Caco-2 (cell line): ENCODE measurements at regions not wholly inside any gene's neighbourhood (a gene's known extent, or its start where the extent isn't known, plus 50 kb on each side); places are given as distances from the start of the nearest gene placed in this dataset.
"Not testable (repeated sequence)": the region's sequence is repeated elsewhere in the genome, so short reads cannot be mapped to it uniquely, and the experiment has no call there.

Experiments
- BruUV-seq: library from RNA; stranded (reverse); fragments of 400-500 nt; replicated peaks from 2 replicates; lab custom pipeline; 2021; lab: Mats Ljungman, UMichigan
- CTCF ChIA-PET: fragments of 300-600 bp; sonication (Branson Sonifier 250); formaldehyde crosslinking; loops from one replicate; lab custom pipeline; 2022; ENCODE audit warnings: antibody characterized with exemption; lab: Charles Lee
- POLR2A ChIA-PET: fragments of 300-600 bp; sonication (Branson Sonifier 250); formaldehyde crosslinking; loops from one replicate; lab custom pipeline; 2022; ENCODE audit warnings: antibody characterized with exemption; lab: Charles Lee
- DNase-seq, 2 experiments: peaks; one replicate each; pipeline versions ENCODE4 v3.0.0 to v3.0.0-alpha.2; 2020 to 2022
- H3K27me3 ChIP-seq: replicated peaks from 2 replicates; pipeline ENCODE4 v1.6.0; 2011; ENCODE audit warnings: low read length; ENCODE audit not compliant: control insufficient read depth, insufficient read depth
- H3K36me3 ChIP-seq: 2 replicates; pipeline ENCODE4 v1.5.1; 2011; ENCODE audit warnings: low read length; ENCODE audit not compliant: control insufficient read depth, insufficient read depth
- H3K4me1 ChIP-seq: fragments of 250-450 bp; sonication (Bioruptor Pico); 2 replicates; pipeline ENCODE4 v1.5.1; 2020; ENCODE audit warnings: mild to moderate bottlenecking
- H3K4me3 ChIP-seq: 2 replicates; pipeline ENCODE4 v1.5.1; 2011; ENCODE audit warnings: low read depth, mild to moderate bottlenecking, control low read depth, low read length
- H3K9me3 ChIP-seq: fragments of 250-450 bp; sonication (Bioruptor Pico); 2 replicates; pipeline ENCODE4 v1.5.1; 2020; ENCODE audit warnings: mild to moderate bottlenecking, moderate library complexity
- H3K27ac Mint-ChIP-seq: one replicate; pipeline ENCODE4 v1.8.0; 2022; ENCODE audit warnings: mixed read lengths; ENCODE audit not compliant: unreplicated experiment
- H3K27me3 Mint-ChIP-seq: one replicate; pipeline ENCODE4 v1.8.0; 2022; ENCODE audit warnings: mixed read lengths; ENCODE audit not compliant: insufficient read depth, unreplicated experiment
- H3K36me3 Mint-ChIP-seq: one replicate; pipeline ENCODE4 v1.8.0; 2022; ENCODE audit warnings: mild to moderate bottlenecking, mixed read lengths; ENCODE audit not compliant: insufficient read depth, unreplicated experiment
- H3K4me1 Mint-ChIP-seq: one replicate; pipeline ENCODE4 v1.8.0; 2022; ENCODE audit warnings: low read depth, mixed read lengths; ENCODE audit not compliant: unreplicated experiment
- H3K4me3 Mint-ChIP-seq: one replicate; pipeline ENCODE4 v1.8.0; 2022; ENCODE audit warnings: mild to moderate bottlenecking, moderate library complexity, mixed read lengths; ENCODE audit not compliant: unreplicated experiment
- H3K9me3 Mint-ChIP-seq: one replicate; pipeline ENCODE4 v1.8.0; 2022; ENCODE audit warnings: mixed read lengths; ENCODE audit not compliant: unreplicated experiment
- CTCF ChIP-seq, 2 experiments: fragments of 200-600 bp in 1 of 2; IDR thresholded peaks; 1 replicate in 1 of 2; 2 replicates in 1 of 2; pipeline versions ENCODE4 v1.5.1 to v1.8.0; 2011 to 2022; ENCODE audit warnings: antibody characterized with exemption in 1 of 2, control low read depth in 1 of 2, inconsistent platforms in 1 of 2, low read depth in 1 of 2, low read length in 1 of 2, mild to moderate bottlenecking in 1 of 2, moderate library complexity in 1 of 2; ENCODE audit not compliant: insufficient read depth in 1 of 2, severe bottlenecking in 1 of 2, unreplicated experiment in 1 of 2
- intact Hi-C: fragments of 100-400 bp; cut with micrococcal nuclease; formaldehyde crosslinking; loops from one replicate; pipeline ENCODE4 v1.10.0; 2022; ENCODE audit not compliant: unreplicated experiment

- no peaks in the 10 kb centered on the region for H3K4me1 ChIP-seq
- H3K27ac Mint-ChIP-seq = no peak overlapping the region
- no peaks in the 10 kb centered on the region for H3K27me3 ChIP-seq
- H3K27me3 Mint-ChIP-seq = peaks cover 2% of the 10 kb centered on the region
- intact Hi-C loops = no loop called here
- no peaks in the 10 kb centered on the region for H3K9me3 Mint-ChIP-seq
- no peak for TF ChIP-seq CTCF (IDR thresholded peaks at IDR 0.05; ENCODE audit: insufficient read depth in 1 of 2, low read depth in 1 of 2, low read length in 1 of 2, severe bottlenecking in 1 of 2, unreplicated experiment in 1 of 2)
- H3K4me3 Mint-ChIP-seq = no peak overlapping the region
- H3K36me3 Mint-ChIP-seq = no peaks in the 10 kb centered on the region
- no peak for DNase-seq
- CTCF ChIA-PET = no interaction called here
- no peak overlapping the region for H3K4me3 ChIP-seq
- POLR2A ChIA-PET = no interaction called here
- no peaks in the 10 kb centered on the region for H3K36me3 ChIP-seq
- H3K4me1 Mint-ChIP-seq = no peaks in the 10 kb centered on the region
- BruUV-seq = no TSS peak
- H3K9me3 ChIP-seq = no peaks in the 10 kb centered on the region
Observed at GRCh38 chr14:29982171-29982570, 54.5 kb upstream of the PRKD1 start.

GRCh38 chr14:29982993-29983392 lies 55.3 kb upstream of the PRKD1 start:
- no peaks in the 10 kb centered on the region for H3K36me3 Mint-ChIP-seq
- Histone ChIP-seq H3K36me3 (no peaks in the 10 kb centered on the region), H3K4me1 (no peaks in the 10 kb centered on the region), H3K27me3 (no peaks in the 10 kb centered on the region), H3K9me3 (no peaks in the 10 kb centered on the region), H3K4me3 (no peak overlapping the region)
- H3K27ac Mint-ChIP-seq = no peak overlapping the region
- H3K4me3 Mint-ChIP-seq = no peak overlapping the region
- DNase-seq = no peak
- ChIA-PET CTCF (no interaction called here), POLR2A (no interaction called here)
- no peak for TF ChIP-seq CTCF (IDR thresholded peaks at IDR 0.05; ENCODE audit: insufficient read depth in 1 of 2, low read depth in 1 of 2, low read length in 1 of 2, severe bottlenecking in 1 of 2, unreplicated experiment in 1 of 2)
- intact Hi-C loops = no loop called here
- peaks cover 2% of the 10 kb centered on the region for H3K27me3 Mint-ChIP-seq
- BruUV-seq = no TSS peak
- no peaks in the 10 kb centered on the region for H3K9me3 Mint-ChIP-seq
- H3K4me1 Mint-ChIP-seq = no peaks in the 10 kb centered on the region

- not testable (repeated sequence) for H3K36me3 ChIP-seq, H3K27me3 Mint-ChIP-seq
Observed at GRCh38 chr14:29990344-29990857, 62.8 kb upstream of the PRKD1 start.

GRCh38 chr14:29990993-29991392 lies 63.3 kb upstream of the PRKD1 start:
- no peaks in the 10 kb centered on the region for H3K27me3 Mint-ChIP-seq
- Histone ChIP-seq H3K4me3 (no peak overlapping the region), H3K27me3 (no peaks in the 10 kb centered on the region), H3K36me3 (no peaks in the 10 kb centered on the region), H3K9me3 (no peaks in the 10 kb centered on the region), H3K4me1 (no peaks in the 10 kb centered on the region)
- ChIA-PET POLR2A (no interaction called here), CTCF (no interaction called here)
- H3K9me3 Mint-ChIP-seq = no peaks in the 10 kb centered on the region
- no peaks in the 10 kb centered on the region for H3K36me3 Mint-ChIP-seq
- H3K27ac Mint-ChIP-seq = no peak overlapping the region
- TF ChIP-seq CTCF (IDR thresholded peaks at IDR 0.05; ENCODE audit: insufficient read depth in 1 of 2, low read depth in 1 of 2, low read length in 1 of 2, severe bottlenecking in 1 of 2, unreplicated experiment in 1 of 2) = no peak
- intact Hi-C loops = no loop called here
- no peaks in the 10 kb centered on the region for H3K4me1 Mint-ChIP-seq
- BruUV-seq = no TSS peak
- no peak overlapping the region for H3K4me3 Mint-ChIP-seq
- no peak for DNase-seq

More at GRCh38 chr14:29990344-29990857, 62.8 kb upstream of the PRKD1 start:
- H3K4me1 Mint-ChIP-seq, H3K4me3 ChIP-seq, H3K27me3 ChIP-seq, H3K27ac Mint-ChIP-seq, intact Hi-C loops, BruUV-seq, H3K36me3 Mint-ChIP-seq, H3K4me1 ChIP-seq, H3K4me3 Mint-ChIP-seq, CTCF ChIA-PET, DNase-seq, POLR2A ChIA-PET, H3K9me3 ChIP-seq, H3K9me3 Mint-ChIP-seq: not testable (repeated sequence)
